SH-SY5Y (cell line): ENCODE measurements at regions not wholly inside any gene's neighbourhood (a gene's known extent, or its start where the extent isn't known, plus 50 kb on each side); places are given as distances from the start of the nearest gene placed in this dataset.

ENCODE experiments used
- GATA2 ChIP-seq: IDR thresholded peaks from 2 replicates; pipeline ENCODE4 v1.6.1; 2011; ENCODE audit warnings: mild to moderate bottlenecking, low read depth, low read length
- GATA3 ChIP-seq: IDR thresholded peaks from 2 replicates; pipeline ENCODE4 v1.6.1; 2011; ENCODE audit warnings: low read depth, mild to moderate bottlenecking, low read length, moderate library complexity

DNA sequence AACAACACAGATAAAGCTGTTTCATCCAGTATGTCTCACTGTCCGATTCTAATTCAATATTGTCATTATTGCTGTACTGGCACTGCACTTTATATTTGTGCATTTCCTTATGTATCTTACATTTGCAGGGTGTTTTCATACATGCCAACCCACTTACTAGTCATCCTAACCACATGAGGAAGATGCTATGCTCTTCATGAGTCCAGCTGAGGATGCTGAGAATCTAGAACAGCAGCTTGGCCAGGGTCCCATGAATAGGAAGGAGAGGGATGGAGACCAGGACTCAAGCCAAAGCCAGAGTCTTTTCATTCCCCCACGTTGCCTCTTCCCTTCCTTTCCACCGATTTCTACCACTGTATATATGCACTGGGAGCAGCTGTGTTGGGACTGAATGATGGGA lies 292.8 kb upstream of the KLF4 start:
- no peak for TF ChIP-seq GATA2
- TF ChIP-seq GATA3: no peak
